NCI-H2029 (cell line): ENCODE measurements at regions not wholly inside any gene's neighbourhood (a gene's known extent, or its start where the extent isn't known, plus 50 kb on each side); places are given as distances from the start of the nearest gene placed in this dataset.
"Not testable (repeated sequence)": the region's sequence is repeated elsewhere in the genome, so short reads cannot be mapped to it uniquely, and the experiment has no call there.

ENCODE experiments used
- DNase-seq: peaks from one replicate; lab custom pipeline; 2025; lab: John Stamatoyannopoulos, UW

DNA sequence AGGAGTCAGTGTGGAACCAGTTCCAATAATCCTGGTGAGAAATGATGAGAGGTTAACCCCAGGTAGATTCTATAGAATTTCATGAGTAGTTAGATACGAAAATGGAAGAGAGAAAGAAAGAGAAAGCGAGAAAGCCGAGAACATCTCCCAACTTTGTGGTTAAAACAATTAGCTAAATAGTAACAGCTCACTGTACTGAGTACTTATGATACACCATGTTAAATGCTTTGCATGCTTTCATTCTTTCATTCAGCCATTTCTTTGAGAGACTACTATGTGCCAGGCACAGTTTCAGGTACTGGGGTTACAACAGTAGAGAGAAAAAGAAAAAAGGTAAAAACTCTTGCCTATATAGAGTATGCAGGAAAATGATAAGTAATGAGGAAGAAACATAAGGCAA is 109.7 kb upstream of the SYT6 start:
- no peak for DNase-seq

DNA sequence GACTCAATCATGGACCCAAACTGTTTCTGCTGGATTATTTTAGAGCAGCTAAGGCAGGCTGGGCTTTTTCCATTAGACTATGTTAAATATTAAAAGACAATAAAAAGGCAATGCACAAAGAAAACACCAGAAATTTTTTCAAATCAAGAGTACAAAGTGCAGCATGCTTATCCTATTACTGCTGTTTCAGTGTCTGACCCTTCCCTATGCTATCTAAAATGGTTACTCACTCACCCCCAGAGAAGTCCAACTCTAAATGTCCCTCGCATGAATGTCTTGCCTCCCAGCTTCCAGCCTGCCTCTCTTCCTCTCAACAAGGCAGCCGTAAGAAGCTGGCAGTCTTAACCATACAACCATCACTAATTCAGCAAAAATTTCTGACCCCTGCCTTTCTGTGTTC is 108.7 kb upstream of the SYT6 start:
- DNase-seq = no peak

GRCh38 chr1:114260805-114261484 is 107.3 kb upstream of the SYT6 start:
- DNase-seq = no peak

GRCh38 chr1:114259511-114260160 is 106.0 kb upstream of the SYT6 start:
- DNase-seq = no peak

- DNase-seq = no peak
Measured at GRCh38 chr1:114258633-114259032, 105.0 kb upstream of the SYT6 start.

DNA sequence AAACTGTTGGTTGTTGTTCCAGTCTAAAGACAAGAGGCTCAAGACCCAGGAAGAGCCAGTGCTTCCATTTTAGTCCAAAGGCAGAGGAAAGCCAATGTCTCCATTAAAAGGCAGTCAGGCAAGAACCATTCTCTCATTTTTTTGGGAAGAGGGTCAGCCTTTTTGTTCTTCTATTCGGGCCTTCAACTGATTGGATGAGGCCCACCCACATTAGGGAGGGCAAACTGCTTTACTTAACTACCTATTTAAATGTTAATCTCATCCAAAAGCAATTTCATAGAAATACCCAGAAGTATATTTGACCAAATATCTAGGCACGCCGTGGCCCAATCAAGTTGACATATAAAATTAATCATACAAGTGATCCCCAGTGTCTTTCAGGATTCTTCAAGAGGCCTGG is 104.4 kb upstream of the SYT6 start:
- DNase-seq = no peak

DNA sequence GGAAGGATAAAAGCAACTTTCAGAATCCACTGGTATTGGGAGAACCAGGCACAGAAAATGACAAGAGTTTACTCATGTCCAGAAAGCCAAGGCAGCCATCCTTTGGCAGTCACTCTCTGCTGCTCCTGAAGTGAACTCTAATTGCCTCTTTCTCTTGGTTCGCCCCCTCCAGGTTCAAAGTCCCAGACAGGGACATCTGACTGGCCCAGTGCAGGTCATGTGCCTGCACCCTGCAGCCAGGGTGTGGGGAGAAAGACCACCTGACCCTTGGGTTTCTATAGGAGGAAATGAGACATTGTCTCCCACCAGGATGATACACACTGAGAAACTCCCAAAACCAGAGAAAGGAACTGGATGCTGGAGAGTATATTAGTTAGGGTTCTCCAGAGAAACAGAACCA is 103.9 kb upstream of the SYT6 start:
- DNase-seq = no peak

- no peak for DNase-seq
Measured at GRCh38 chr1:114253900-114254299, 100.2 kb upstream of the SYT6 start.

- no peak for DNase-seq
Measured at GRCh38 chr1:114251573-114251939, 97.9 kb upstream of the SYT6 start.

DNA sequence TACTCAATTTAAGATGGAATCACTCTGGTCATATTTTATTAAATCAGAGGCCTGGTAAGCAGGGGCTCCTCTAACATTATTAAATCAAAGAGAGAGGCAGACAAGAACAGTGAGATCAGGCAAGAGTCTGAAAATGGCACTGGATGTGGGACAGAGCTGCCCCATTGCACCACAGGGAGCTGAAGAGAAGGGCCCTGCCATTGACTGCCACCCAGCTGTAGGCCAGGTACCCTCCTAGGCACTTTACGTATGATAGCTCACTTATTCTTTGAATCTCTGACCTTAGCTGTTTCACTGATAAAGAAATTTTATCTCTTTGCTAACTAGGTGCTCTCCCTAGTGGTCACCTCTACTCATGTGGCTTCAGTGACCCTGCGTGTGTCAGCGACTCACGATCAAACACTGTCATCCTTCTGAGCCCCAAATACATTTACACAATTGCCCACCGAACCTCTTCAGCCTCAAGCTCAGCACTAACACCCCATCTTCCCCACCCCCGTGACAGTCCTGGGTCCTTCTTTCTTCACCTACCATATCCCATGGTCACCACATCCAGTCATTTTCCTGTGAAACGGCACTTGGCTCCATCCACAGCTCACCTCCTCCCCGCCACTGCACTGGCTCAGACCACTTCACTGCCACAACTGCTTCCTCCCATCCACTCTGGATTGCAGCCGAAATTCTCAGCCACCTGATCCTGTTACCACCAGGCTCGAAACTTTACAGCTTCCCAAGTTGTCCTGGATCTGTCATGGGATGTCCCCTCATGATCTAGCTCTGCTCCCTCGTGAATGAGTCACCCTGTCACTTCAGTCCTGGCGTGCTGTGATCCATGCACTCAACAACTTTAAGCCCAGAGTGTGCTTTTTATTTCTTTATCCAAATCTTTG is 97.3 kb upstream of the SYT6 start:
- no peak for DNase-seq

GRCh38 chr1:114249691-114250090 is 96.0 kb upstream of the SYT6 start:
- no peak for DNase-seq

DNA sequence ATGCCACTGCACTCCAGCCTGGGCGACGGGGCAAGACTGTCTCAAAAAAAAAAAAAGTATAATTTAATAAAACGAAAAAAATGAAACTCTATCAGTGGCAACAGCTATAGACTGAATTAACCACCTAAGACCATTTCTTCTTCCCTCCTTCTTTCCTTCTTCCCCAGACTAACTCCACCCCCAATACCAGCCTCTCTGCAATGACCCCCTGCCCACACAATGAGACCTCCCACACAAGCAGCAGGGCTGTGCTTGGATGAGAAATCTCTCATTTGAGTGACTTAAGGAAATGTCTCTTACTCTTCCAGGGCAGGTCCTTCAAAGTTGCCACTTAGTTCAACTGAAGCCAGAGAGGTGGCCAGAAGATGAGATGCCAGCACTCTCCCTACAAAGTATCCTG is 94.5 kb upstream of the SYT6 start:
- DNase-seq = no peak

- not testable (repeated sequence) for DNase-seq
Measured at GRCh38 chr1:114242531-114243210, 89.0 kb upstream of the SYT6 start.

DNA sequence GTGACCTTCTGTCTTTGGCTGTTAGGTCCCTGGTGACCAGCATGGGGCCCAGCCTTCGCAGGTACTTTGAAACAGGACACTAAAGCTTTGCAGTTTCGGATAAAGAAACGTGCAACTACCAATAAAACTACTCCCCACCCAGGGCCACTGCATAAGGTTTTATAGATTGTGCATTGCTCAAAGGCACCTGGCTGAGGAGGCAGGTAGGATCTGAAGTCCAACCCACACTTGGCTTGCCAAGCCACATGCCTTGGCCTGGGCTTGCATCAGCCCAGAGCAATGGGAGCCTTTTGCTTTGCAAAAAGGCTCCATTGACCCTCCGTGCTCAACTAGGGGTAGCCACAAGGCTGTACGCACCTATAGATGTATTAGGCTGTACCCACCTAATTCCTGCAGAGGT is 84.4 kb upstream of the SYT6 start:
- no peak for DNase-seq

- DNase-seq = no peak
Measured at GRCh38 chr1:114236517-114236916, 82.8 kb upstream of the SYT6 start.

- peak; percentile 81 for DNase-seq
Measured at GRCh38 chr1:114235960-114236359, 82.3 kb upstream of the SYT6 start.

DNA sequence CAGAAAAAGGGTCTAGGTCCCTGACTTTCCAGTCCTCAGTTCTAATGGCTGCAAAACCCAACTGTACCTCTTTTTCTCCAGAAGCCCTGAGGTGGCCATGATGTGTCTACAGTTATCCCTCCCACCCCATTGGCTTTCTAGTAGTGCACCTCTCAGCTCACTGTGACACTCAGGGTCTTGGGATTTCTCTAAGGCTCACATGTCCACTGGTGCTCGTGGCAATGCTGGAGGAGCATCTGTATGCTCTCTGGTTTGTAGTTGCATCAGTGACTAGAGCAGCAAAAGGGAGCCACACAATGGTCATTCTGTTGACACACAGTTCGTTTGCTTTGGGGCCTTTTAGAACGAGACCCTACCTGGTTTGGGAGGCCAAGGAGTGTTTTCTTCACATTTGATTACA is 81.6 kb upstream of the SYT6 start:
- no peak for DNase-seq

- DNase-seq = no peak
Measured at GRCh38 chr1:114234408-114235124, 80.9 kb upstream of the SYT6 start.

GRCh38 chr1:114232691-114233090 is 79.0 kb upstream of the SYT6 start:
- DNase-seq = no peak

DNA sequence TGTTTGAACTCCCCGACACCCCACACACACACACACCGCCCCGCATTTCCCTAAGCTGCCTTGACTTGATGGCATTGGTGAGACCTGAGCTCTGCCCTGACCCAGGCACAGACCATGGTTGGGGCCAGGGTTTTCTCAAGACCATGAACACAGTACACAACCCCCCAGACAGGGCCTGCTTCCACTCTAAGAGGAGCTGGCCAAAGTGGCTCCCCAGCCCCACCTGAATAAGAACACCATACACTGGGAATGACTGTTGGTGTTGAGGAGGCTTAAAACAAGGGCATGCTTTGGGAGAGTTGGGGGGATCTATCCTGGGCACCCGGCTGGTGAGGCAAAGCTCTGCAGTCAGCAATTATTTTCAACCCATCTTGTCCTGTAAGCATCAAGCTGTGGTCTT is 77.6 kb upstream of the SYT6 start:
- DNase-seq = no peak

DNA sequence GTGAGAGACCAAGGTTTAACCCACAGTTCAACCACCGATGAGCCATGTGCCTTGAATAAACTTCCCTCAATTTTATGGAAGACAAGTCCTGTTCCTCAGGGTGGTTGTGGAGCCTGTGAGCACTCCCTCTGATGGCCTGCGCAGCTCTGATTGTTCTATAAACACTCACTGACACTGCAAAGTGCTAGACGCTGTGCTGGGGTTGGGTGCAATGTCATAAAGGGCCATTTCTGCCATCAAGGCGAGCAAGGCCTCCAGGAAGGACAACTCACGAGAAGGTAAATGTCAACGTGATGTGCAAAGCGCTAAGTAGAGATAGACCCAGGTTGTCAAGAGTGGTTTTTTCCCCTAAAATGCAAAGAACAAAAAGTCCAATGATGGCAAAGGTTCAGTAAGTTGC is 75.7 kb upstream of the SYT6 start:
- no peak for DNase-seq

GRCh38 chr1:114227059-114227458 is 73.4 kb upstream of the SYT6 start:
- DNase-seq = no peak
